GM20000 (cell line): ENCODE measurements at regions not wholly inside any gene's neighbourhood (a gene's known extent, or its start where the extent isn't known, plus 50 kb on each side); places are given as distances from the start of the nearest gene placed in this dataset.

Source experiments
- DNase-seq: peaks from one replicate; pipeline ENCODE4 v3.0.0; 2012; ENCODE audit warnings: low spot score
- TF ChIP-seq, protein P1 (sequence below): IDR thresholded peaks from 2 replicates; pipeline ENCODE4 v1.5.1; 2012; ENCODE audit warnings: mild to moderate bottlenecking, control low read depth; ENCODE audit errors: extremely low read depth, missing control alignments

DNA sequence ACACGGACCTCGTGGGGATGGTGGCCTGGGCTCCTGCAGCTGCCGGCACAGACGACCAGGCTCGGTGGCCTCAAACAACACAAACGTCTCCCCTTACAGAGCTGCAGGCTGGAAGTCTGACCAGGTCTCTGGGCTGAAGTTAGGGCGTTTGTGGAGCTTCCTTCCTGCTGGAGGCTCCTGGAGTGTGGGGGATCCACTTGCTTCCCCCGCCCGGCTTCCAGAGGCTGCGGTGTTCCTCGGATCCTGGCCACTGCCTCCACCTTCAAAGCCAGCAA is 313.5 kb downstream of the CTTN start:
- TF ChIP-seq, protein P1, sequence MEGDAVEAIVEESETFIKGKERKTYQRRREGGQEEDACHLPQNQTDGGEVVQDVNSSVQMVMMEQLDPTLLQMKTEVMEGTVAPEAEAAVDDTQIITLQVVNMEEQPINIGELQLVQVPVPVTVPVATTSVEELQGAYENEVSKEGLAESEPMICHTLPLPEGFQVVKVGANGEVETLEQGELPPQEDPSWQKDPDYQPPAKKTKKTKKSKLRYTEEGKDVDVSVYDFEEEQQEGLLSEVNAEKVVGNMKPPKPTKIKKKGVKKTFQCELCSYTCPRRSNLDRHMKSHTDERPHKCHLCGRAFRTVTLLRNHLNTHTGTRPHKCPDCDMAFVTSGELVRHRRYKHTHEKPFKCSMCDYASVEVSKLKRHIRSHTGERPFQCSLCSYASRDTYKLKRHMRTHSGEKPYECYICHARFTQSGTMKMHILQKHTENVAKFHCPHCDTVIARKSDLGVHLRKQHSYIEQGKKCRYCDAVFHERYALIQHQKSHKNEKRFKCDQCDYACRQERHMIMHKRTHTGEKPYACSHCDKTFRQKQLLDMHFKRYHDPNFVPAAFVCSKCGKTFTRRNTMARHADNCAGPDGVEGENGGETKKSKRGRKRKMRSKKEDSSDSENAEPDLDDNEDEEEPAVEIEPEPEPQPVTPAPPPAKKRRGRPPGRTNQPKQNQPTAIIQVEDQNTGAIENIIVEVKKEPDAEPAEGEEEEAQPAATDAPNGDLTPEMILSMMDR, result no peak
- no peak for DNase-seq

- TF ChIP-seq, protein P1, result no peak
- DNase-seq, result no peak
These were observed 314.1 kb downstream of the CTTN start for GRCh38 chr11:70712471-70712870.

DNA sequence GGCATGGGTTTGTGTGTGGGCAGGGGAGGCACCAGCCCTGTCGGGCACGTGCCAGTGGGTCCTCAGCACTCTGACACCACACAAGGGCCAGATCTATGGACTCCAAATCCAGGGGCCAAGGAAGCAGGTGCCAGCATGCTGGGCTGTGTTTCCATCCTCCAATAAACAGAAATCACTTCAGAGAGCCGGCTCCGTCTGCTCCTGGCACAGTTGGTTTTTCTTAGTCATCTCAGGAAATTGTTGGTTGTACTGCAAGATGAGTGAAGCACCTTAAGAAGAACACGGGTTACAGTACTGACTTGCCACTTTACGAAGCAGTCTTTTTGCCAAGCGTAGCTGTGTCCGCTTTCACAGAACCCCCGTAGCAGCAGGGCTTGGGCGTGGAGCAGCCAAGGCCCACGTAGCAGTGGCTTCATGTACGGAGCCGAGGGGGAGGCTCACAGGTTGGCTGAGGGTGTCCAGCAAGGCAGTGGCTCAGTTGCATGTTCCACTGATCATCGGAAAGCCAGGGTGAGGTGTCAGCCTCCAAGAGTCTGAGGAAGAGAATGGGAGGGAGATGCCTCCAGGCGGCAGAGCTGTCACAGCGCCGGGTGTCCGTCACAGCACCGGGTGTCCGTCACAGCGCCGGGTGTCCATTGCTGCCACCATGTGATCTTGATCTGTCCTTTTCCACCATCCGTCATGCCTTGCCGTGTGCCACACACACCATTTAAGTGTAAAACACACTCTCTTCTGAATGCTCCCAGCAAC is 314.9 kb downstream of the CTTN start:
- no peak for DNase-seq
- TF ChIP-seq, protein P1, result no peak

DNA sequence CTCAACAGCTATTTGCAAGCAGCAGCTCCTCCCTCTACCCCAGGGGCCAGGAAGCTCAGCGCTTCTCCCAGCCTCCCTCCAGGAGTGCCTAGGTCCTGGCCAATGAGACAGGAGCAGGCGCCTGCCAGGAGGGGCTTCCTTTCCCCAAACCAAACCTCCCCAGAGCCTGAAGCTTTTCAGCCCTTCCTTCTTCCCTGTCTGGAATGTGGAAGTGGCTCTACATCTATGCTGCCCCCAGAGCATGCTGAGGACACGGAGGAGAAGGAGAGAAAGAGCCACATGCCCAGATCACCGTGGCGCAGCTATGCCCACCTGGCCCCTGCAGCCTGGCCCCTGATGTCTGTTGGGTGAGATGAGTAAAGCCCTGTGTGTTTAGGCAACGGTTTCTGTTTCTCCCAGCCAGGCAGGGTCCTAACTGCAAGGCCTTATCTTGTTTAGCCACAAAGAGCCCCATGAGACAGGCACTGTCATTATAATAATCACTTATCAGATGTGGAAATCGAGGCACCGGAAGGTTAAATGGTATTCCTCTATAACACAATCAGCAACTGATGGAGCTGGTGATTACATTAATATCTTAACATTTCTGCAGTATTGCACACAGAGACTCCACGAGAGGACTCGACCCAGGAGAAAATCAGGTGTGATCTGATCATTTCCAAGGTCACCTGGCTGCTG is 315.8 kb downstream of the CTTN start:
- DNase-seq, result no peak

DNA sequence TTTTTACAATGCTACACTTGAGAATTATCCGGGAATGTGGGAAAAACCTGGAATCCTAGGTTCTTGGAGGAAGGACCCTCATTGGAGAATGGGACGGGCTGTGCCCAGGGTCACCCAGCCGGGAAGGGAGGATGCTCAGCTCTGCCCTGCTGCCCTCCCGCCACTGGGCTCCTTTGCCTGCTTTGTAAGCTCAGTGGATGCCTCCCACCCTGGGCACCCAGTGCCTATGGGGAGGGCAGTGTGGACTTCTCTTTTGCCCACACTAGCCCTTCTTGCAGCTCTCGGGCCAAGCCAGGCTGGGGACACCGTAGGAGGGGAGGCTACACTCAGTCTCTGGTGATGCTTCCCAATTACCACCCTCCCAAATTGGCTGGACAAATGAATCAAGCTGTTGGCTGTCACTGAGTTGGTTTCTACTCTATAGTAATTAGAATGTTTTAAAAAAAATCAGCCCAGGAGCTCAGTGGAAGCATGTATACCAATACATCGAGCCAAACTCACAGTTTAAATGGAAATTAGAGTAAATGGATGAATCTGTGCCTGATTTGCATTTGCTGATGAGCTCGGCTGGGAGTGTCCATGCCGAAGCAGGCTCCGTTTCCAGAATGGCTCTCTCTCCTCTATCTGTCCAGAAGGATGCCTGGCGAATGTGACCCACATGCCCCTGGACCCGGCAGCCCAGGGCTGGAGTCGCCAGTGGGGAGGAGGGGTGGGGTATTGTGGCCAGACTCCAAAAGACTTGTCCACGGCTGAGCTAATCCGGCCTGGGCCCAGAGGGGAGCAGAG is 317.0 kb downstream of the CTTN start:
- DNase-seq, result no peak

More for the DNA sequence above, 315.8 kb downstream of the CTTN start:
- TF ChIP-seq, protein P1, result no peak

GRCh38 chr11:70716216-70716615 is 317.9 kb downstream of the CTTN start:
- no peak for DNase-seq
- TF ChIP-seq, protein P1, result no peak

More for the DNA sequence above, 317.0 kb downstream of the CTTN start:
- TF ChIP-seq, protein P1, result no peak
